Right renal pelvis (tissue), 4 donors: ENCODE measurements at regions not wholly inside any gene's neighbourhood (a gene's known extent, or its start where the extent isn't known, plus 50 kb on each side); places are given as distances from the start of the nearest gene placed in this dataset.

Experiments used
- DNase-seq, 4 donors: peaks; one replicate each; pipeline ENCODE4 v3.0.0-alpha.2; 2013; ENCODE audit warnings: low read depth in 4 of 4, low spot score in 3 of 4, missing footprints in 1 of 4

- DNase-seq: no peak
Measured at GRCh38 chr22:48496226-48496845, 1331.3 kb downstream of the BRD1 start.

DNA sequence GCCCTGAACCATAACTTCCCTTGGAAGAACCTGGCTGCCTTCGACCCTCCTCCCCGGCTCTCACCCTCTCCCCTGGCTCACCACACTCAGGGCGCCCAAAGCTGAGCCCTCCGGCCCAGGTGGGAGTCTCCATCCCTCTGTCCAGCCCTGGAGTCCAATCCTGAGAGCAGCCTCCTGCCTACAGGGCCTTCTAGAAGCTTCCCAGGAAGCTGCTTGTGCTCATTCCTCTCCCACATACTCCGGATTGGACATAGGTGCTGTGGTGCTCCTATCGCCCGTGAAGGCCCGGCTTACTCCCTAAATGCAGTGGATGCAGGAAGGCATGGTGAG, 1332.0 kb downstream of the BRD1 start:
- no peak for DNase-seq

DNA sequence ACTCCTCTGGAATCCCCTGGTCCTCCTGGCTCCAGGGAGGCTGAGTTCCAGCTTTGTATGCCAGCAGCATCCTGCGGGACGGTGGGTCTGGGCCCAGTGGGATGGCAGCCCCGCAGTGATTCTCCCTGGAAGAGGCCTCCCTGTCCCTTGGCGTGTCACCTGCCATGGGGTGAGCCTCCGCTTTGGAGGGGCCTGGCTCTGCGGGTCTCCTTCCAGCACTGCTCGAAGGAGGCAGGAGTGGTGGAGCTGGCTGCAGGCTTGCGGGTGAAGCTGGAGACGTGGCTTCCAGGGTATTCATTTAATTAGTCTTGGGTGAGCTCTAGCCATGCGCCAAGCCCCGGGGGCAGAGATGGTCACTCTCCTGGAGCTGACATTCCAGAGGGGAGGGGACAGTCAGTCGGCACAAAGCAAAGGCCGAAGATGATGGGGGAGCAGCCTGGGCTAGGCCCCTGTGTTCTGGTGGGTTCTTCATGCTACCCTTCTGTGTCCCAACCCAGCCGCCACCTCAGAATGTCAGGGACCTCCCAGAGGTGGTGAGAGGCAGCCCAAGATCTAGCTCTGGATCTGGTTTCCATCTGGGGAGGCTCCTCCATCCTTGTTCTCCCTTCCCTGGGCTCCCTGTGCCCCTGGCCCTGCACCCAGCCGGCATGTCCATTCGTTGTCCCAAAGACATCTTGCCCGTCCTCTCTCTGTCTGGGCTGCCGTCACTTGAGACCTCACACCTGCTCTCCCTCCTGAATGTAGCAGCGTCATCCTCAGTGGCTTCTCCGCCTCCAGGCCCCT, 1332.5 kb downstream of the BRD1 start:
- no peak for DNase-seq

GRCh38 chr22:48494256-48494967, 1333.3 kb downstream of the BRD1 start:
- no peak for DNase-seq

DNA sequence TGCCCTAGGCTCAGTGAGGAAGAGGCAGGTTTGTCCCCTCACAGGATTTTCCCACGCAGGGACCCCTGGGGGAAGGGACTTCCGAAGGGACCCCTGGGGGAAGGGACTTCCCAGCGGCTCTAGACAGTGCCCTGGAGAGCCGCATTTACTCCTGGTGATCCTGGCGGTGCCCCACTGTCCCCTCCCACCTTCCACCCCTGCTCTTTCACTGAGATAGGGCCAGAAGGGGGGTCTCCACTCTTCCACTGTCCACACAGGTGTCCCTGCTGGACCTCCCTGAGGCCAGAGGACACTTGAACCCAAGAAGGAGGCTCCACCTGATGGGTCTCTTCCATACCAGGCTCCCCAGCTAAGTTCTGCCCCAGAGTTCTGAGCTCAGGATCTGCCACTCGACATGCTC, 1333.9 kb downstream of the BRD1 start:
- no peak for DNase-seq

DNA sequence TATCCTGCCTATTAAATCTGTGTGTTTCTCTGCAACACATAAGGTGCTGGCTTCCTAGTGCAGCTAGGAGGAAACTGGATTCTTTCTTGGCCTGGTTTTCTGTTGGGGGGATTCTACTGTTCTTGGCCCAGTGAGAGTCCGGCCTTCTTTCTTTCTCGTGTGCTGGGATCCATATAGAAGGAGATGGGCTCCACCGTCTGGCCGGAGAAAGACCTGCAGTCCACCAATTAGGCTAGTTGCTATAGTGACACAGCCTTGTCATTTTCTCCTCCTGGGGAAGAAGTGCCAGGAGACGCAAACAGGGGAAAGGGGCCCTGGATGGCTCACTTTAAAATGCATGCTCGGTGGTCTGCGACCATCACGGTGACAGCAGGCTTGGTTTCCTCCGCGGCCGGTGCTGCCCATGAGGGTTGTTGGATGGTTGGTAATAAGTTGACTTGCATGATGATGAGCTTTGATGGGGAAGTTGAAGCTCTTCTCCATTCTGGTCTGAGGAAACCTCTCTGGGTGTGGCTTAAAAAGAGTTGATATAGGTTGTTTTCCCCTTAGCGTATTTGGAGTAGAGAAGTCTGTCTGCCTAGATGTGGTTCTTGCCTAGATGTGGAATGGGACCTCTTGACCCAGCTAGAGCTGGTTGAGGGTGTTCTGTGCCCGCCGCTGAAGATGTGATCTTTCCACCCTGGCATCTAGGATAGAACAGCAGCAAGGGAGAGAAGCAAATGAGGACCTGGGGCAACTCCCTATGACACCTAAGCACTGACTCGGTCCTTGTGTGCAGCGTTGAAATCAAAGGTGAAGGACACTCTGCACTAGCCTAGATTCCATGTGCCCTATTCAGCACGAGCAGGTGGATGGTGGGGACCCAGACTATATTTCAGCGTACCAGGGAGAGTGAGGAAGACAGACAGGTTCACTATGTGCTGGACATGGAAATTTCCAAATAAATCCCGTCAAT, 1335.0 kb downstream of the BRD1 start:
- DNase-seq: peak in 3 of 4 donors; percentile 66 to 77 (median 68)

- no peak for DNase-seq
Measured at GRCh38 chr22:48491451-48491941, 1336.2 kb downstream of the BRD1 start.

GRCh38 chr22:48490500-48491411, 1336.9 kb downstream of the BRD1 start:
- DNase-seq: no peak

GRCh38 chr22:48489551-48490499, 1337.8 kb downstream of the BRD1 start:
- no peak for DNase-seq

DNA sequence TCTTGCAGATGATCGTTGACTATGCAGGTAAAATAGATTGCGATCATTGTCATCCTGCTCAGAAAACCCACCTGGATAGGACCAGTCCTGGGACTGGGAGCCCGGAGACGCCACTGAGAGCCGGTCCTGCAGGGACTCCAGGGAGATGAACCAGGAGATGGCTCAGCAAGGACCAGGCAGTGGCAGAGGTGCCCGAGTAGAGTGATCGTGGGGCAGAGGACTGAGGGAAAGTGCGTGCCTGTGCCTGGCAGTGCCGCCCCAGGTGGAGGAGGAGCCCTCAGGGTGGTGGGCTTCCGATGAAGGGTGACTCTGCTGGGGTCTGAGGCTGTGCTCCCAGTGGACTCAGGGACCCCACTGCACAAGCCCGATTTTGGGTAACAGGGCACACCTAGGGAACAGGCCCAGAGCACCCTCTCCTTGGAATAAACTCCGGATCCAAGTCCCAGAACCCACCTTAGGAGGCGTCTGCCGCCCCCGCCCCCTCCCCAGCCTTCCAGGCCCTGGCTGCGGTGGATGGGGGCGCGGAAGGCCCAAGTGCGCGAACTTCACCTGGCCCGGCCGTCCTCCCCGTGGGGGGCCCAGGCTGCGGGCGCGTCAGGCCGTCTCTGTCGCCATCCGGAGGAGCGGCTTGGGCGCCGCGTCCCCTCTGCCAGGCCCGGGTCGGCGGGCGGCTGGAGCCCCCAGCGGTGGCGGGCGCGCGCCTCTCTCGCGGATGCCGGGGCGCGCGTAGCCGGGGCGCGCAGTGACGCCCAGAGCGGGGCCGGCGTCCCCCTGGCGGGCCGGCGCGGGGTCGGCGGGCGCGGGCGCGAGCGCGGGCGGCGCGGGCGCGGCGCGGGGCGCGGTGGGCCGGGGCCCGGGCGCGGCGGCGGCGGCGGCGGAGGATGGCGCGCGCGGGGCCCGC, 1338.8 kb downstream of the BRD1 start:
- DNase-seq: no peak

- DNase-seq: no peak
Measured at GRCh38 chr22:48488149-48488551, 1339.5 kb downstream of the BRD1 start.

DNA sequence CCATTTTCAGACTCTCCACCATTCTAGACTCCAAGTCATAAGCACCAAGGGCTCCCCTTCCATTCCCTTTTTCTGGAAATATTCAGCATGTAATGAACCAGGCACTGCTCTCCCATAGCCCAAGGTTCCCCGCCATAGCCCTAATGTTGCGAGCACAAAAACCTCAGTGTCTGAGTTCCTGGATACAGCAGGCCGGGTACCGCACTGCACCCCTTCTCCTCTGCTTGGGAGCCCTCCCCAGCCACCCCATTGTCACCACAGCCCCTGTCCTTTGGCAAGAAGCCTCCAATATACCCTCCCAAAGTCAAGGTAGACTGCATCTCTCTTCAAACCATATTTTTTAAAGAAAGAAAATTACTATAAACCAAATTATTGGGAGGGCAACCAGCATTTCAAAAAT, 1341.1 kb downstream of the BRD1 start:
- DNase-seq: no peak

DNA sequence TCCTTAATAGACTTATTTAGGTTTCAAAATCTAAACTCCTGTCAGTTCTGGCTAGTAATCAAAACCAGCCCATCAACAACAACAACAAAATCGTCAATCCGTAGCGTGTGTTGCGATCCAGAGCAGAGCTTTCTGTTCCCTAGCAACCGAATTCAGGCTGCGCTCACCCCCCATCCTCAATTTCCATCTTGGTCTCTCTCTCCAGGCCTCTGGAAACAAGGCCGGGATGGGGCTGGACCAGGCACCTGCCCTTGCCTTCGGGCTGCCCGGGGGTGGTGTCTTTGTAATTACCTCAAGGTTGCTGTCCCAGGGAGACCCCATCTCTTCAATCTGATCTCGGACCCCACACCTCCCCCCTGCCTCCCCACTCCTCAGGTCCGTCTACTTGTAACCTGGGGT, 1341.5 kb downstream of the BRD1 start:
- no peak for DNase-seq

GRCh38 chr22:48485149-48486133, 1342.2 kb downstream of the BRD1 start:
- no peak for DNase-seq

GRCh38 chr22:48483764-48484528, 1343.7 kb downstream of the BRD1 start:
- no peak for DNase-seq
